ENCODE measurements at regions not wholly inside any gene's neighbourhood (a gene's known extent, or its start where the extent isn't known, plus 50 kb on each side); places are given as distances from the start of the nearest gene placed in this dataset.

DNA sequence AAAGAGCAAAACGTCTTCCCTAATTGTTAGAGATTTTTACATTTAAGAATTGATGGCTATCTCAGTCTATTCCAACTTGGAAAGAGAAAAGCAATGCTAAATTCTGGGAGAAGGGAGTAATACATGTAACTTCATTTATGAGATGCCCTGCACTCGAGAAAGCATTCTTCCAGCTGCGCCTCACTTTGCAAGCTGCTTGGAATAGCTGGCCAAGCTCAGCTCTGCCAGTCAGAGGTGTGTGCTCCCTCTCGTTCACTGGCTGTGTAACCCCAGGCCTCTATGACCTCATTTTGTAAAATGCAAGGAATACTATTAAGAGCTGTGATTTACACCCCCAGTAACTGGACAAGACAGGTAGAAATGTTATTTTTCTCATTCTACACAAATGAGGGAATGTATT, 79.1 kb downstream of the OTX2 start:
- Histone ChIP-seq H3K36me3 (ENCODE audit: insufficient read depth, low read length) (no peaks in the 10 kb centered on the region), H3K9me3 (ENCODE audit: control insufficient read depth in 1 of 2, insufficient read depth in 1 of 2, low read length in 2 of 2) (no peaks in the 10 kb centered on the region), H3K4me1 (ENCODE audit: insufficient read depth, low read length) (no peaks in the 10 kb centered on the region), H3K27me3 (ENCODE audit: control insufficient read depth in 1 of 2, insufficient read depth in 2 of 2, low read length in 2 of 2) (peaks cover 8 to 16% of the 10 kb centered on the region in 2 experiments), H3K4me3 (ENCODE audit: low read length) (no peak overlapping the region), H3K27ac (ENCODE audit: low read depth in 1 of 2, low read length in 2 of 2) (no peak overlapping the region)
- H3K27me3 Mint-ChIP-seq: peaks cover 46% of the 10 kb centered on the region
- no peak for ATAC-seq (ENCODE audit: poor library complexity)
- H3K36me3 Mint-ChIP-seq (ENCODE audit: low read depth): no peaks in the 10 kb centered on the region
- intact Hi-C loops (cut with DNase I, micrococcal nuclease): no loop called here
- TF ChIP-seq, protein P1, sequence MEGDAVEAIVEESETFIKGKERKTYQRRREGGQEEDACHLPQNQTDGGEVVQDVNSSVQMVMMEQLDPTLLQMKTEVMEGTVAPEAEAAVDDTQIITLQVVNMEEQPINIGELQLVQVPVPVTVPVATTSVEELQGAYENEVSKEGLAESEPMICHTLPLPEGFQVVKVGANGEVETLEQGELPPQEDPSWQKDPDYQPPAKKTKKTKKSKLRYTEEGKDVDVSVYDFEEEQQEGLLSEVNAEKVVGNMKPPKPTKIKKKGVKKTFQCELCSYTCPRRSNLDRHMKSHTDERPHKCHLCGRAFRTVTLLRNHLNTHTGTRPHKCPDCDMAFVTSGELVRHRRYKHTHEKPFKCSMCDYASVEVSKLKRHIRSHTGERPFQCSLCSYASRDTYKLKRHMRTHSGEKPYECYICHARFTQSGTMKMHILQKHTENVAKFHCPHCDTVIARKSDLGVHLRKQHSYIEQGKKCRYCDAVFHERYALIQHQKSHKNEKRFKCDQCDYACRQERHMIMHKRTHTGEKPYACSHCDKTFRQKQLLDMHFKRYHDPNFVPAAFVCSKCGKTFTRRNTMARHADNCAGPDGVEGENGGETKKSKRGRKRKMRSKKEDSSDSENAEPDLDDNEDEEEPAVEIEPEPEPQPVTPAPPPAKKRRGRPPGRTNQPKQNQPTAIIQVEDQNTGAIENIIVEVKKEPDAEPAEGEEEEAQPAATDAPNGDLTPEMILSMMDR (IDR thresholded peaks at IDR 0.05): no peak
- POLR2A ChIA-PET: no interaction called here
- CTCF ChIA-PET: interaction anchor here (0.6 kb wide), 1 partner anchor 37 kb away, joined by 3 read pairs; no protein-coding TSS in a partner anchor
- DNase-seq: no peak
- no peak overlapping the region for H3K27ac Mint-ChIP-seq
- H3K4me1 Mint-ChIP-seq (ENCODE audit: low read depth): no peaks in the 10 kb centered on the region
- H3K9me3 Mint-ChIP-seq: no peaks in the 10 kb centered on the region
- no peak overlapping the region for H3K4me3 Mint-ChIP-seq

DNA sequence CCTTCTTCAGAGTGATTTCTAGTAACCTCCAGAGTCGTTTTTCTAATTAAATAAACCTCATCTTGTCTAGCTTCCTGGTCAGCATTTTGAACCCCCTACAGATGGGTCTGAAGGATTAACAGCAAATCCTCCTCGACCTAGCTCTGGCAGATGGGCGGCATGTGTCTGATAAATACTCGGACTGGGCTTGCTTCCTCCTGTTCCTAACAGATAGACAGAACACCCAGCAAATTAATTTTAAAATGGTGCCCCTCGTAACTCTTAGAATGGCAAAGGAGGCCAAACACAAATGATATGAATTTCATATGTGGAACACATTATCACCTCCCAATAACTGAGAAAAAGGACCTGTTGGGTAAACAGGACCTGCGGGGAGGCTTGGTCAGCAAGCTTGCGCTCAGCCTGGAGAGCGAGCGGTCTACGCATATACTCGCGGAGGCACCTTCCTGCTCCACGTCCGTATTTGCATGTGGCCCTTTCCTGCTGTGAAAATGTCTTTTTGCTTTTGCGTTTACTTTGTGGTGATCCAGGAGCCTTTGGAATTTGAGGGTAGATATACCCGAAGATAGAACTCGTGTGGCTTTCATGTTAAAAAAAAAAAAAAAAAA, 79.6 kb downstream of the OTX2 start:
- no peak for ATAC-seq (ENCODE audit: poor library complexity)
- Histone ChIP-seq H3K36me3 (ENCODE audit: insufficient read depth, low read length) (no peaks in the 10 kb centered on the region), H3K27ac (ENCODE audit: low read depth in 1 of 2, low read length in 2 of 2) (no peak overlapping the region), H3K27me3 (ENCODE audit: control insufficient read depth in 1 of 2, insufficient read depth in 2 of 2, low read length in 2 of 2) (peaks cover 8 to 16% of the 10 kb centered on the region in 2 experiments), H3K4me1 (ENCODE audit: insufficient read depth, low read length) (no peaks in the 10 kb centered on the region), H3K9me3 (ENCODE audit: control insufficient read depth in 1 of 2, insufficient read depth in 1 of 2, low read length in 2 of 2) (no peaks in the 10 kb centered on the region), H3K4me3 (ENCODE audit: low read length) (no peak overlapping the region)
- ChIA-PET CTCF (interaction anchor here (0.6 kb wide), 1 partner anchor 37 kb away, joined by 3 read pairs; no protein-coding TSS in a partner anchor), POLR2A (no interaction called here)
- H3K27me3 Mint-ChIP-seq: peaks cover 51% of the 10 kb centered on the region
- TF ChIP-seq, protein P1 (IDR thresholded peaks at IDR 0.05): no peak
- no peaks in the 10 kb centered on the region for H3K4me1 Mint-ChIP-seq (ENCODE audit: low read depth)
- no peak for DNase-seq
- no peak overlapping the region for H3K27ac Mint-ChIP-seq
- H3K36me3 Mint-ChIP-seq (ENCODE audit: low read depth): no peaks in the 10 kb centered on the region
- no peaks in the 10 kb centered on the region for H3K9me3 Mint-ChIP-seq
- intact Hi-C loops (cut with DNase I, micrococcal nuclease): no loop called here
- no peak overlapping the region for H3K4me3 Mint-ChIP-seq

DNA sequence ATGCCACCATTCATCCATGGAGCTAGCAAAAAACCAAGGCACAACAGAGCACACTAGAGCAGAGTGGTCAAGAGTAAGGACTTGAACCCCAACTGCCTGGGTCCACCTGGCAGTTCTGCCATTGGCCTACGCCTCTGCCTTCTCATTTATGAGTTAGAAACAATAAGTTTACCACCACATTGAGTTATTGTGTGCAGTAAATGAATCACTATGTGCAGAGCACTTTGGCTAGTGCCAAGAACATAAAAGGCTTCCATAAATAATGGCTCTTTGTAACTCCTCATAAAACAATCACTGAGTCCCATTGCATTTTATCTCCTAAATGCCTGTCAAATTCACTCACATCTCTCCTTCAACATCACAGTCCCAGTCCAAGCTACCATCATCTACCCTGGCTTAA, 86.3 kb downstream of the OTX2 start:
- Histone ChIP-seq H3K36me3 (ENCODE audit: insufficient read depth, low read length) (no peaks in the 10 kb centered on the region), H3K27ac (ENCODE audit: low read depth in 1 of 2, low read length in 2 of 2) (no peak overlapping the region), H3K27me3 (ENCODE audit: control insufficient read depth in 1 of 2, insufficient read depth in 2 of 2, low read length in 2 of 2) (peaks cover 0 to 4% of the 10 kb centered on the region in 2 experiments), H3K4me1 (ENCODE audit: insufficient read depth, low read length) (no peaks in the 10 kb centered on the region), H3K9me3 (ENCODE audit: control insufficient read depth in 1 of 2, insufficient read depth in 1 of 2, low read length in 2 of 2) (no peaks in the 10 kb centered on the region), H3K4me3 (ENCODE audit: low read length) (no peak overlapping the region)
- Mint-ChIP-seq H3K27ac (no peak overlapping the region), H3K4me3 (no peak overlapping the region), H3K36me3 (ENCODE audit: low read depth) (no peaks in the 10 kb centered on the region), H3K4me1 (ENCODE audit: low read depth) (no peaks in the 10 kb centered on the region), H3K9me3 (no peaks in the 10 kb centered on the region), H3K27me3 (peaks cover 65% of the 10 kb centered on the region)
- no peak for DNase-seq
- ChIA-PET POLR2A (no interaction called here), CTCF (no interaction called here)
- TF ChIP-seq, protein P1 (IDR thresholded peaks at IDR 0.05): no peak
- intact Hi-C loops (cut with DNase I, micrococcal nuclease): no loop called here
- ATAC-seq (ENCODE audit: poor library complexity): no peak
